DMS153 treated with DMSO at 0.1 percent for 48 hours (cell line): ENCODE measurements at regions not wholly inside any gene's neighbourhood (a gene's known extent, or its start where the extent isn't known, plus 50 kb on each side); places are given as distances from the start of the nearest gene placed in this dataset.

Experiments used
- DNase-seq: peaks from one replicate; lab custom pipeline; 2025; ENCODE audit not compliant: unreplicated experiment; lab: John Stamatoyannopoulos, UW

- no peak for DNase-seq
These were observed 246.3 kb downstream of the HHIPL2 start for GRCh38 chr1:222301652-222302051.

DNA sequence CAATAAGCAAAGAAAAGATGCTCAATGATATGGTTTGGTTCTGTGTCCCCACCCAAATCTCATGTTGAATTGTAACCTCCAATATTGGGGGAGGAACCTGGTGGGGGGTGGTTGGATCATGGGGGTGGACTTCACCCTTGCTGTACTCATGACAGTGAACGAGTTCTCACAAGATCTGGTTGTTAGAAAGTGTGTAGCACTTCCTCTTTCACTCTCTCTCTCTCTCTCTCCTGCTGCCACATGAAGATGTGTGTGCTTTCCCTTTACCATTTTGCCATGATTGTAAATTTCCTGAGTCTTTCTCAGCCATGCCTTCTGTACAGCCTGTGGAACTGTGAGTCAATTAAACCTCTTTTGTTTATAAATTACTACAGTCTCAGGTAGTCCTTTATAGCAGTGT is 248.4 kb downstream of the HHIPL2 start:
- no peak for DNase-seq

- DNase-seq: no peak
These were observed 257.0 kb downstream of the HHIPL2 start for GRCh38 chr1:222290866-222291265.

DNA sequence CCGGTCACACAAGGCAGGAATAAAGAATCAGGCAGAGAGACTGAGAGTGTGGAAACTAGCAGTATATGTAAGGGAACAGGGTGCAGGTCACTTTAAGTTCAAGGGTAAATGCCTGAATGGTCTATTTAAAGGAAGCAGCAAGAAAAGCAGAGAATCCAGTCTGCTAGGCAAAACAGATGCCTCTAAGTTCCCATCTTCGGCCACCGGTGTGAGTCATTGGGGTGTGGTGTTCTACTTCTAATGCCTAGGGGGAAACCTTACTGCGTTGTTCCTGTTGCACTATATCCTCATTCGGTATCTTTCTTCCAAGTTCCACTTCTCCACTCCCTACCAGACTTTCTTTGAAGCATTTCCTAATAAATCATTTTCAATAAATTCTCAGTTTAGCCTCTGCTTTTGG is 259.9 kb downstream of the HHIPL2 start:
- DNase-seq: no peak

DNA sequence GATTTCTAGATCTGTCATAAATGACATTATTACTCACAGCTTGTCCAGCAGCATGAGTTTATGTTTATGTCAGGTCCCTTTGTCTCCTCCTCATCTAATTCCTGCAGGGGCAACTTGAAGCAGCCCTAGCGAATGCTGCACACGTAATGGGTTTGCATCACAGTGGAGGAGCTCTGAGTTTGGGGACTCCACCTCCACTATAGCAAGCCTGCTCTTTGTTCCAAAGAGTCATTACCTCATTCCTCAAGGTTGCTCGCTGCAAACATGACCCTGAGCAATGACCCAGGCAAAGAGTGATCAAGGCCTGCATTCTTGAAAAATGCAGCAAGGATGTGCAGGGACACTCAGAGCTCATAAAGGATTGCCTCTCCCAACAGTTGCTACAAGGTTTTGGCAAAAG is 261.9 kb downstream of the HHIPL2 start:
- no peak for DNase-seq

GRCh38 chr1:222285526-222285925 is 262.4 kb downstream of the HHIPL2 start:
- DNase-seq: no peak

- no peak for DNase-seq
These were observed 263.4 kb downstream of the HHIPL2 start for GRCh38 chr1:222284466-222284865.

GRCh38 chr1:222283147-222283768 is 264.6 kb downstream of the HHIPL2 start:
- DNase-seq: no peak

DNA sequence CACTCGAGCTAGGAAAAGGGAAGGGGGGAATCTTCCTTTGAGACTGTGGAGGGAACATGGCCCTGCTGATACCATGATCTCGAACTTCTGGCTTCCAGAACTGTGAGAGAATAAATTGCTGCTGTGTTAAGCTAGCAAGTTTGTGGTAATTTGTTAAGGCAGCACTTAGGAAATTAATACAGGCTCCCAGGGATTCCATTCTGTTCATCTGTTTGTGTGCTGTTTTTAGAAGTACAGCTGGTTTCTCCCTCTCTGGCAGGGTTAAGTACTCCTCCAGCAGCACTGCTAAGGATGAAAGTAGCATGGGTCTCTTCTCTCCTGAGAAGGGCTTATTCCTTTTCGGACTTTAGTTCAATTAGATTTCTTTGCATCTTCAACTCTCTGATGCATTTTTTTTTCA is 268.3 kb downstream of the HHIPL2 start:
- DNase-seq: no peak

- DNase-seq: no peak
These were observed 269.4 kb downstream of the HHIPL2 start for GRCh38 chr1:222278501-222278900.

GRCh38 chr1:222275729-222276465 is 272.0 kb downstream of the HHIPL2 start:
- peak; percentile 46 for DNase-seq

- no peak for DNase-seq
These were observed 272.7 kb downstream of the HHIPL2 start for GRCh38 chr1:222275001-222275728.

- DNase-seq: no peak
These were observed 281.4 kb downstream of the HHIPL2 start for GRCh38 chr1:222266223-222267196.

- no peak for DNase-seq
These were observed 284.1 kb downstream of the HHIPL2 start for GRCh38 chr1:222263791-222264190.

GRCh38 chr1:222257027-222257426 is 290.9 kb downstream of the HHIPL2 start:
- DNase-seq: no peak

DNA sequence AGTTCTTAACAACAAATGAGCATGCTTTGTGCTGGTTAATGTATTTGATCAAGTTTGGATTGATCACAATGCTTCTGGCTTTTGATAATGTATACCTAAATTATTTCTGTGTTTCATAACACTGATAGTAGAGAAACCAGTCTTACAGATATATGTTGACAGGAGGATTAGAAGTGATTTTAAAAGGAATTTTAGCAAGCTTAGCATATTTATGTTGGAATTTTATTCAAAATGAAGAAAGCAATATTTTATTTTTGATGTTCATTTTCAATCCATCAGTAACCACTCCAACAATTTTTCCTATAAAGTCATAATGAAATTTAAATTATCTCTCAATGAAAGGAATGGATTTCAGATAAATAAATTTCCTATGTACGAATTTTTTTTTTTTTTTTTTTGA is 291.8 kb downstream of the HHIPL2 start:
- no peak for DNase-seq

- no peak for DNase-seq
These were observed 295.1 kb downstream of the HHIPL2 start for GRCh38 chr1:222252788-222253187.

DNA sequence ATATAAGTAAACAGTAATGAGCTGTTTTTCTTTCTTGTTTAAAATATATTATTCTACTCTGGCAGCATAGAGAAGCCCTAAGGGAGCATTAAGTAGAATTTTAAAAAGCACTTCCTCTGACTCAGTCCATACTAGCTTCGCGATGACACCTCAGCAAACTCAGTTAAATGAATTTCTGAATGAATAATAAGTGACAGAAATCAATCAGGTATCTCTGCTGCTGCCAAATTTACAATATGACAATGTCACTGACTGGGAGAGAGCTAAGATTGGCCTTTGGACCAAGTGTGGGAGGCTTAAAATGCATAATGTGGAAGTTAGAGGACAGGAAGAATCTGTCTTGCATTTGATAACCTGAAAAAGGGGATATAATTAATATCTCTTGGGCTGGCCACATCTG is 296.1 kb downstream of the HHIPL2 start:
- no peak for DNase-seq

GRCh38 chr1:222250376-222250775 is 297.5 kb downstream of the HHIPL2 start:
- DNase-seq: no peak

DNA sequence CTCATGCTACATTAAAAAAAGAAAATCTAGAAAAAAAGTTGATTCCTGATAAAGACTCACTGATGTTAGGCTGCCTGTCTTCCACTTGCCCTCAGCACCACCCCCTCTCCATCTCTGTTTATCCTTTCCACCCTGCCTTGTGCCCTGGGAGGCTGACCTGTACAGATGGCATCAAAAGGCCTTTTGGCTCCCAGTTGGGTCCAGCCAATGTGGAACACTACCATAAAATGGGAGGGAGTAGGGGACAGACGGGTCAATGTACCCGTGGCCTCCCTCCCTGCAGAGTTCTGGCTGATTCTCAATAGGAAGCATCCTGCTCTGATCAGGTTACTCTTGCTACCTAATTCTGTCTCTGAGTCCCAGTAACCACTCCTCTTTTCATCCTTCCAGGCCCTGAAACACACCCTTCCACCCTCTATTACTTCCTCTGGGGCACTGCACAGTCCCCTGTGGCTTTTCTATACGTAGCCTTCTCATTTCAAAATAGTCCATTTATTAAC is 300.0 kb downstream of the HHIPL2 start:
- no peak for DNase-seq

DNA sequence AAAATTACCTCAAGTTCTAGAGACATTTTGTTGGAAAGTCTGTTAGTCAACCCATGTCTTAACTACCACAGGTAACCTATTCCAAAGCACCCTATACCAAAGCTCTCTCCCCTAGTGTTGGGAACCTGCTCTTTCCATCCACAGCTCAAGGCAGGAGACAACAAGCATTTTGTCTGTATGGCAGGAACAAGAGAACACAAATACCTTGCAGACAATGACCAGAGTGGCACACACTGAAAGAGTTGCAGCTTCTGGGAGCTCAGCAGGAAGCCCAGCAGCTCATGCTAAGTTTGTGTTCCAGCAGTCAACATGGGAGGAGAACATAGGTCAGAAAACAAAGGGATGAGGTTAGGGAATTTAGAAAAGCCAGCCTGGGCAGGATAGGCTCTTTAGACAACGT is 300.8 kb downstream of the HHIPL2 start:
- no peak for DNase-seq
